HG03354 (cell line): ENCODE measurements at regions not wholly inside any gene's neighbourhood (a gene's known extent, or its start where the extent isn't known, plus 50 kb on each side); places are given as distances from the start of the nearest gene placed in this dataset.
"Not testable (repeated sequence)": the region's sequence is repeated elsewhere in the genome, so short reads cannot be mapped to it uniquely, and the experiment has no call there.

Experiments
- ATAC-seq: cut with Tn5 transposase; IDR thresholded peaks from one replicate; pipeline ENCODE4 v1.9.1; 2021; ENCODE audit warnings: mild to moderate bottlenecking; ENCODE audit not compliant: unreplicated experiment, poor library complexity, severe bottlenecking

- ATAC-seq, result no peak
Observed at GRCh38 chr16:9141813-9142212, 50.4 kb downstream of the HAPSTR1 start.

GRCh38 chr16:9144106-9144505 lies 52.7 kb downstream of the HAPSTR1 start:
- no peak for ATAC-seq

GRCh38 chr16:9148374-9149015 lies 57.1 kb downstream of the HAPSTR1 start:
- no peak for ATAC-seq

GRCh38 chr16:9151074-9151473 lies 59.6 kb downstream of the HAPSTR1 start:
- ATAC-seq, result no peak

GRCh38 chr16:9151597-9151996 lies 60.2 kb downstream of the HAPSTR1 start:
- ATAC-seq, result no peak

- no peak for ATAC-seq
Observed at GRCh38 chr16:9152649-9153501, 61.4 kb downstream of the HAPSTR1 start.

GRCh38 chr16:9153502-9153864 lies 62.0 kb downstream of the HAPSTR1 start:
- ATAC-seq, result no peak

GRCh38 chr16:9154567-9155410 lies 63.3 kb downstream of the HAPSTR1 start:
- ATAC-seq, result no peak

- no peak for ATAC-seq
Observed at GRCh38 chr16:9155871-9156270, 64.4 kb downstream of the HAPSTR1 start.

- peak; percentile 65 for ATAC-seq
Observed at GRCh38 chr16:9159839-9160550, 68.6 kb downstream of the HAPSTR1 start.

- no peak for ATAC-seq
Observed at GRCh38 chr16:9160551-9160911, 69.1 kb downstream of the HAPSTR1 start.

GRCh38 chr16:9165681-9166080 lies 74.2 kb downstream of the HAPSTR1 start:
- no peak for ATAC-seq

GRCh38 chr16:9166326-9166993 lies 75.0 kb downstream of the HAPSTR1 start:
- not testable (repeated sequence) for ATAC-seq

GRCh38 chr16:9169094-9169493 lies 77.7 kb downstream of the HAPSTR1 start:
- no peak for ATAC-seq

GRCh38 chr16:9170470-9170869 lies 79.0 kb downstream of the HAPSTR1 start:
- no peak for ATAC-seq

- no peak for ATAC-seq
Observed at GRCh38 chr16:9176547-9177418, 85.3 kb downstream of the HAPSTR1 start.

- no peak for ATAC-seq
Observed at GRCh38 chr16:9177861-9178260, 86.4 kb downstream of the HAPSTR1 start.

GRCh38 chr16:9183682-9184353 lies 92.4 kb downstream of the HAPSTR1 start:
- no peak for ATAC-seq
